DND-41 (cell line): ENCODE measurements at regions not wholly inside any gene's neighbourhood (a gene's known extent, or its start where the extent isn't known, plus 50 kb on each side); places are given as distances from the start of the nearest gene placed in this dataset.

Experiments
- EZH2 ChIP-seq: IDR thresholded peaks from 3 replicates; pipeline ENCODE4 v1.6.1; 2012; ENCODE audit warnings: borderline replicate concordance, low read depth, mild to moderate bottlenecking, moderate library complexity, low read length, inconsistent platforms; ENCODE audit not compliant: severe bottlenecking
- TF ChIP-seq, protein P1 (sequence below): IDR thresholded peaks from 2 replicates; pipeline ENCODE4 v1.5.1; 2012; ENCODE audit warnings: borderline replicate concordance, low read length, moderate library complexity, mild to moderate bottlenecking; ENCODE audit not compliant: poor library complexity, severe bottlenecking; ENCODE audit errors: extremely low read depth

DNA sequence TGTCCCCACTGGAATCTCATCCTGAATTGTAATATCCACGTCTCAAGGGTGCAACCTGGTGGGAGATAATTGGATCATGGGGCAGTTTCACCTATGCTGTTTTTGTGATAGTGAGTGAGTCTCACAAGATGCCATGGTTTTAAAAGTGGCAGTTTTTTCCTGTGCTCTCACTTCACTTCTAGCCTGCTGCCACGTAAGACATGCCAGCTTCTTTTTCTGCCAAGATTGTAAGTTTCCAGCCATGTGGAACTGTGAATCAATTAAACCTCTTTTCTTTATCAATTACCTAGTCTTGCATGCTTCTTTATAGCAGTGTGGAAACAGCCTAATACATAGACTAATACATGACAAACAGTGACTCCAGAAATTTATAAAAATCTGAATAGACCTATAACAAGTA lies 1131.8 kb downstream of the PCDH7 start:
- TF ChIP-seq EZH2: no peak
- TF ChIP-seq, protein P1, sequence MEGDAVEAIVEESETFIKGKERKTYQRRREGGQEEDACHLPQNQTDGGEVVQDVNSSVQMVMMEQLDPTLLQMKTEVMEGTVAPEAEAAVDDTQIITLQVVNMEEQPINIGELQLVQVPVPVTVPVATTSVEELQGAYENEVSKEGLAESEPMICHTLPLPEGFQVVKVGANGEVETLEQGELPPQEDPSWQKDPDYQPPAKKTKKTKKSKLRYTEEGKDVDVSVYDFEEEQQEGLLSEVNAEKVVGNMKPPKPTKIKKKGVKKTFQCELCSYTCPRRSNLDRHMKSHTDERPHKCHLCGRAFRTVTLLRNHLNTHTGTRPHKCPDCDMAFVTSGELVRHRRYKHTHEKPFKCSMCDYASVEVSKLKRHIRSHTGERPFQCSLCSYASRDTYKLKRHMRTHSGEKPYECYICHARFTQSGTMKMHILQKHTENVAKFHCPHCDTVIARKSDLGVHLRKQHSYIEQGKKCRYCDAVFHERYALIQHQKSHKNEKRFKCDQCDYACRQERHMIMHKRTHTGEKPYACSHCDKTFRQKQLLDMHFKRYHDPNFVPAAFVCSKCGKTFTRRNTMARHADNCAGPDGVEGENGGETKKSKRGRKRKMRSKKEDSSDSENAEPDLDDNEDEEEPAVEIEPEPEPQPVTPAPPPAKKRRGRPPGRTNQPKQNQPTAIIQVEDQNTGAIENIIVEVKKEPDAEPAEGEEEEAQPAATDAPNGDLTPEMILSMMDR: no peak
